ENCODE measurements at regions not wholly inside any gene's neighbourhood (a gene's known extent, or its start where the extent isn't known, plus 50 kb on each side); places are given as distances from the start of the nearest gene placed in this dataset.

DNA sequence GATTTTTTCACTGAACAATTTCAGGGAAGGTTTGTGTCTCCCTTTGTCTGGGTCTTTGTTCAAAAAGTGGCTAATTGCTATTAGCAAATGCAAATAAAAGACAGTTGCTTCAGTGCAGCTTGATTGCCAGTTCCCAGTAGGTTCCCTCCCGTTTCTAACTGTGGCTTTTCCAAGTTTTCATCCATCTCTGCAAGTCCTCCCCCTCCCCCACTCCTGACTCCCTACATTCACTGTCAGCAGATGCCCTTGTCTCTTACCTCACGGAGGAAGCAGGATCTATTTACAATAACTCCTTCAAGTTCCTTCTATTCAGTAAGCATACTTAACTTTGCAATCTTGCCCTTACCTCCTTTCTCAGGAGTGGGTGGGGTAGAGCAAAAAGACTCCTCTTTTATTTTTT is 55.4 kb upstream of the SCEL start:
- H3K27me3 Mint-ChIP-seq, result no peaks in the 10 kb centered on the region
- H3K4me1 Mint-ChIP-seq (ENCODE audit: low read depth), result peaks cover 24% of the 10 kb centered on the region
- no peaks in the 10 kb centered on the region for H3K36me3 Mint-ChIP-seq (ENCODE audit: low read depth)
- H3K4me3 Mint-ChIP-seq, result no peak overlapping the region
- H3K9me3 Mint-ChIP-seq, result no peaks in the 10 kb centered on the region
- no peak for DNase-seq
- H3K27ac Mint-ChIP-seq, result no peak overlapping the region

DNA sequence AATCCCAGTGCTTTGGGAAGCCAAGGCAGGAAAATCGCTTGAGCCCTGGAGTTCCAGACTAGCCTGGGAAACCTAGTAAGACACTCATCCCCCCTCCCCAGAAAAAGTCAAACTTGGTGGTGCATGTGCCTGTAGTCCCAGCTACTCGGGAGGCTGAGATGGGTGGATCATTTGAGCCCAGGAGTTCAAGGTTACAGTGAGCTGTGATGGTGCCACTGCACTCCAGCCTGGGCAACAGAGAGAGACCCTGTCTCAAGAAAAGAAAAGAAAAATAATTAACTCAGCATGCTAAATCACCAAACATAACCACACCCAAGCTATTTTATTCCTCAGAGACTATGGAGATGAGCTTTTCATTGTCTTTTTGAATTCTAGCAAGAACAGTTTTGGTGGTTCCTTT is 56.2 kb upstream of the SCEL start:
- peaks cover 3% of the 10 kb centered on the region for H3K9me3 Mint-ChIP-seq

DNA sequence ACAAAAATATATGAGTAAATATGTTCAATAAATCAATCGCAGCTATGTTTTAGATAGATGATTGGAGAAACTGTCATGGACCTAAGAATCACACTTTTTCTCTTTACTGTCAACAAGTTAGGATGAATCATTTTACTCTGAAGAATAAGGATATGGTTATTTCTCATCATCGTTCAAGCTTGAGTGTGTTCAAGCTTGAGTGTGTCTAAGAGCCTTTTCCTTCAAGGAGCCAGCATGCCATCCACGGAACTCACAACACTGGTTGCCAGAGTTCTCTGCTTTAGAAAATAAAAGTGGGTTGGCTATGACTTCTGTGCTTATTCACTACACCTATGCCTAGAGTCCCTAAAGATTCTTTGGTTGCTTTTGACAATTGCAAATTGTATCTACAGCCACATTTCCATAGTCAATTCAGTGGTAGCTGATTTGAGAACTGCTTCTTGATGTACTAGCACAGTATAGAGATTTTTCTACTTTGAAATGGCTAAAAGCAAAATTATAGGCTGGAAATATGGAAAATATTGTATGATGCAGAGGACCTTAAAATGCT is 58.1 kb upstream of the SCEL start:
- no peaks in the 10 kb centered on the region for H3K27me3 Mint-ChIP-seq
- DNase-seq, result no peak
- H3K36me3 Mint-ChIP-seq (ENCODE audit: low read depth), result no peaks in the 10 kb centered on the region
- peak overlapping the region; percentile 80 for H3K4me3 Mint-ChIP-seq
- H3K27ac Mint-ChIP-seq, result peak overlapping the region; percentile 91
- peaks cover 3% of the 10 kb centered on the region for H3K9me3 Mint-ChIP-seq
- peaks cover 24% of the 10 kb centered on the region for H3K4me1 Mint-ChIP-seq (ENCODE audit: low read depth)

More for the DNA sequence above, 56.2 kb upstream of the SCEL start:
- no peak for DNase-seq
- Mint-ChIP-seq H3K27ac (peak overlapping the region; percentile 8), H3K27me3 (no peaks in the 10 kb centered on the region), H3K36me3 (ENCODE audit: low read depth) (no peaks in the 10 kb centered on the region), H3K4me1 (ENCODE audit: low read depth) (peaks cover 24% of the 10 kb centered on the region), H3K4me3 (no peak overlapping the region)

DNA sequence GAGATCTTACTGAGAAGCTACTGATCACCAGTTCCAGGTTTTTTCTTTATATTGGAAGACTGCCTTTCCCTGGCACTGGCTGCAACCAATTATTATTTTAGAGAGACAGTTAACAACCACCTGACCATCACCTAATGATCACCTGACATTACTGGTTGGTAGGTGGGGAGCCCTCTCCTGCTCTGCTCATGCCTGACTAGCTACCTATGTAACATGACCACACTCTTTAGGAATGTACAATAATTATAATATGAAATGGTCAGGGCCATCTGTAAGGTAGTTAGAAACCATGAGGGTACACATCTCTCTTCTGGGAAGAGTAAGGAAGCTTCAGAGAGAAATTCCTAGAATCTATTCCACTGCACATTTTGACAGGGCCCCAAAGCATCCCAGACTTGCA is 59.0 kb upstream of the SCEL start:
- no peaks in the 10 kb centered on the region for H3K36me3 Mint-ChIP-seq (ENCODE audit: low read depth)
- DNase-seq, result no peak
- no peak overlapping the region for H3K27ac Mint-ChIP-seq
- H3K4me1 Mint-ChIP-seq (ENCODE audit: low read depth), result peaks cover 24% of the 10 kb centered on the region
- H3K9me3 Mint-ChIP-seq, result peaks cover 3% of the 10 kb centered on the region
- H3K4me3 Mint-ChIP-seq, result no peak overlapping the region
- H3K27me3 Mint-ChIP-seq, result no peaks in the 10 kb centered on the region

DNA sequence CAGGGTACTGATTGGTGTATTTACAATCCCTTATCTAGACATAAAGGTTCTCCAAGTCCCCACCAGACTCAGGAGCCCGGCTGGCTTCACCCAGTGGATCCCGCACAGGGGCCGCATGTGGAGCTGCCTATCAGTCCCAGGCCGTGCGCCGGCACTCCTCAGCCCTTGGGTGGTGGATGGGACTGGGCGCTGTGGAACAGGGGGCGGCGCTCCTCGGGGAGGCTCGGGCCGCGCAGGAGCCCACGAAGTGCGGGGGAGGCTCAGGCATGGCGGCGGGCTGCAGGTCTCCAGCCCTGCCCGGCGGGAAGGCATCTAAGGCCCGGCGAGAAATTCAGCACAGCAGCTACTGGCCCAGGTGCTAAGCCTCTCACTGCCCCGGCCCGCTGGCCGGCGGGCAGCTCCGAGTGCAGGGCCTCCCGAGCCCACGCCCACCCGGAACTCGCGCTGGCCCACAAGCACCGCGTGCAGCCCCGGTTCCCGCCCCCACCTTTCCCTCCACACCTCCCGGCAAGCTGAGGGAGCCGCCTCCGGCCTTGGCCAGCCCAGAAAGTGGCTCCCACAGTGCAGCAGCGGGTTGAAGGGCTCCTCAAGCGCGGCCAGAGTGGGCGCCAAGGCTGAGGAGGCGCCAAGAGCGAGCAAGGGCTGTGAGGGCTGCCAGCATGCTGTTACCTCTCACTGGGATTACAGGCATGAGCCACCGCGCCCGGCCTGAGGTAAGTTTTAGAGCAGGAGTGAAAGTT is 60.0 kb upstream of the SCEL start:
- no peak for DNase-seq
- Mint-ChIP-seq H3K4me1 (ENCODE audit: low read depth) (peaks cover 24% of the 10 kb centered on the region), H3K27ac (no peak overlapping the region), H3K36me3 (ENCODE audit: low read depth) (no peaks in the 10 kb centered on the region), H3K27me3 (no peaks in the 10 kb centered on the region), H3K9me3 (peaks cover 3% of the 10 kb centered on the region), H3K4me3 (no peak overlapping the region)

DNA sequence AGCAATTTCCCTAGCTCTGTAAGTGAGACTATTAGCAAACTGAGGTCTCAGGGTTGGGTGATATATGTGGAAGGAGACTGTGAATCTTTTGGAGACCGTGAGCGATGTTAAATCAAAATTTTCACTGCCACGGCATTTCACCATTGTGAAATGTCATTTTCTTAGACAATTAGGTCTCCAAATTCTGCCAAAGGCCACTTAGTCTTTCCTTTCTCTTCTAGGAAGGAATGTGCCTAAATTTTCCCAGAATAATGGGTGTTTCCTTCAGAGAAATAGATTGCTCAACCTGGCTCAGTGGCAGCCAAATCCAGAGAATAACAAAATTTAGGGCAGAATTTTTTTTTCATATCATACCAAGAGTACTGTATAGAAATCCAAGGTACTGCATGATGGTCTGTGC is 64.5 kb upstream of the SCEL start:
- Mint-ChIP-seq H3K36me3 (ENCODE audit: low read depth) (no peaks in the 10 kb centered on the region), H3K4me1 (ENCODE audit: low read depth) (no peaks in the 10 kb centered on the region), H3K27me3 (no peaks in the 10 kb centered on the region), H3K9me3 (peaks cover 3% of the 10 kb centered on the region), H3K27ac (no peak overlapping the region), H3K4me3 (no peak overlapping the region)
- no peak for DNase-seq

DNA sequence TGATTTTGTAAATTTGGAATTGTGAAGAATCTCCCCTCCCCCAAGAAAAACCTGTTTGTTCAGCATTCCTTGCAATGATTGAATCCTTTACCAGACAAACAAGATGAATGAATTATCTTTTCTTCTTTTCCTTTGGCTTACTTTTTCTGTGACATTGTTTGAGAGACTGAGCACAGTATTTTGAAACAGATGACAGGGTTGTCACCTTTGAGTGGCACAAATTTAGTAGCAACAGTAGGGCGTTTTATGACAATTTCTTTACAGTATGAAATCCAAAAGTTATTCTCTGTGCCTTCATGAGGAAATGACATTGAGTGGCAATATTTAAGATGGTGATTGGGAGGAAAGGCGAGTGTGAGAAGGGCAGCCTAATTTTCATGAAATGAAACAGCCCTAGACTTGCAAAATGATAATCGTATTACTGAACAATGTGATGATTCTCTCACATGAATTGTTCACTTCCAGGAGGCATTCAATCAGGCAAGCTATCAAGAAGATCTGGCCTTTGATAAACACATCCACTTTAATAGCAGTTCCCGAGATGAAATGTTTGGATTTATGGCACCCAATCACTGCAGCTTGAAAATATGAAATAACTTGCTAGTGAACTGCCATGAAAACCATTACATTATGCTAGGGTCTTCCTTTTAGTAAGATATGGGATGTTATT is 68.6 kb upstream of the SCEL start:
- Mint-ChIP-seq H3K27me3 (no peaks in the 10 kb centered on the region), H3K27ac (no peak overlapping the region)

DNA sequence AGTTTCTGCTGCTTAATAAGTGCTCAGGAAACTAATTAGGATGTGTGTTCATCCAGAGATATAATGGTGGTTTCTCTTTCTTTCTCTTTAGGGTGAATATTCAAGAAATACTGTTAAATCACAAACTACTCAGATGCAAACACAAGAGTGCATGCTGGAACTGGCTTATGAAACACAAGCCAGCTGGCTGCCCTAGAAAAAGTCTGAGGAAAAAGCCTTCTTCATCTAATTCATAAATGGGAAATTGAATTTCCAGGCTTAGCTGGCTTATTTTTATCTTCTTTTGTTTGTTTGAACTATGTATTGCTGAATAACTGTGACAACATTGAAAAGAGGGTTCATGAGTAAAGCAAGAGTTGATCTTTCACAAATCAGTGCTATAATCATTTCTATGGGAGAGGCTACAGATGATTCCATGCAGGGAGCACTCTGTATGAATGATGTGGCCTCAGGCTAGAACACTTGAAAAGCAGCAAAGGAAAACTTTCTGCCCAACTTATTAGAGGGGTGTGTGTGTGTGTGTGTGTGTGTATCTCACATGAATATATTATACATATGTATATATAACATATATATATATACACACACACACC is 69.8 kb upstream of the SCEL start:
- no peak for DNase-seq
- Mint-ChIP-seq H3K4me3 (no peak overlapping the region), H3K27ac (no peak overlapping the region), H3K36me3 (ENCODE audit: low read depth) (no peaks in the 10 kb centered on the region), H3K27me3 (peaks cover 2% of the 10 kb centered on the region), H3K4me1 (ENCODE audit: low read depth) (no peaks in the 10 kb centered on the region), H3K9me3 (no peaks in the 10 kb centered on the region)

More for the DNA sequence above, 68.6 kb upstream of the SCEL start:
- Mint-ChIP-seq H3K36me3 (ENCODE audit: low read depth) (no peaks in the 10 kb centered on the region), H3K9me3 (no peaks in the 10 kb centered on the region), H3K4me1 (ENCODE audit: low read depth) (no peaks in the 10 kb centered on the region), H3K4me3 (no peak overlapping the region)
- no peak for DNase-seq

DNA sequence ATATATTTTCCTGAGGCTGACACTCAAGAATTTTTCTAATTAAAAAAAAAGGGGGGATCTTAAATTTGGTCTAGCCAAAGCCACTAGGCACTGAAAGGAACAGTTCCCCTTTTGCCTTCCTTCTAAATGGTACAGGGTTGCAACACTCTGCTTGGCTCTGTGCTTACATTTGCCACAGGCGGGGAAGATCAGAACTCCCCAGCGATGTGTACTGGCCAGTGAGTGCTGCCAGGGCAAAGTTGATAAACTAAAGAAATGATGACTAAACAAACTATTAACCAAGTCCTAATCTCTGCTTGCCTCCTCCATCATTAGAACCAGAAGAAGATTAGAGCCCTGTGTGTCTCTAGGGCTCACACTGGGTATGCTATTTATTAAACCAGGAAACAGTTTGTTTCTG is 75.3 kb upstream of the SCEL start:
- Mint-ChIP-seq H3K4me1 (ENCODE audit: low read depth) (no peaks in the 10 kb centered on the region), H3K27me3 (peaks cover 8% of the 10 kb centered on the region), H3K9me3 (no peaks in the 10 kb centered on the region), H3K27ac (no peak overlapping the region), H3K36me3 (ENCODE audit: low read depth) (no peaks in the 10 kb centered on the region), H3K4me3 (no peak overlapping the region)
- no peak for DNase-seq

DNA sequence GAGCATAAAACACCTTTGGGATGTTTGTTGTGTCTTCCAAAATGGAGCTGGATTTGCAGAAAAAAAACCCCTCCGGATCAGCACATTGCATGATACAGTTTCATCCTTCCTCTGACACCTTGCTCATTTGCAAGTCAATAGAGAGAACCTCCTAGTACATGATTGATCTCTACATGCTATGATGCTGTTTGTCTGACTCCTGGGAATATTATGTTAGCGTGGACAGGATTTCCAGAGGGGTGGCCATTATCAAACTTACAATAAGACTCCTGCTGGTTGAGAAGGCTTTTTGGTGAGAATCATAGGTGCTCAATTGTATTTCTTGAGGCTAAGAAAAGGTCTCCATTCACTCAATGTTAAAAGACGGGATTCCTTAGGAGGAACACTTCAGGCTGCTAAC is 75.9 kb upstream of the SCEL start:
- DNase-seq, result no peak
- H3K9me3 Mint-ChIP-seq, result no peaks in the 10 kb centered on the region
- no peak overlapping the region for H3K27ac Mint-ChIP-seq
- no peaks in the 10 kb centered on the region for H3K36me3 Mint-ChIP-seq (ENCODE audit: low read depth)
- H3K4me3 Mint-ChIP-seq, result no peak overlapping the region
- peaks cover 8% of the 10 kb centered on the region for H3K27me3 Mint-ChIP-seq
- H3K4me1 Mint-ChIP-seq (ENCODE audit: low read depth), result no peaks in the 10 kb centered on the region

DNA sequence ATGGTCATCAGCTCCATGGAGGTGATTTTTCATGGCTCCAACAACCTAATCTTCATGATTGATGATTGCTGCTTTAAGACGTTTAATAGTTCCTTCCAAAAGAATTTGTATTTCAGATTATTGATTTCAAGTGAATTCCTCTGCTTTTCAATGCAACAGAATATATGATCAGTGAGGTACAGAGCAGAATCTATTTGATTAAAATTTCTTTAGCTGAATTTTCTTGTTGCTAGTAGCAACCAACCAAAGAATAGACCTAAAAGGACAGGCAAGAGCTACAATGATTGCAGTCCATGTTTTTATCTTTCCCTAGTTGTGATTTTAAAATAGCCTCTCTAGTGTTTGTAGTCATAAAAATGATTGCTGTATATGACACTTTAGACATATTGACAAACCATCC is 76.8 kb upstream of the SCEL start:
- no peaks in the 10 kb centered on the region for H3K4me1 Mint-ChIP-seq (ENCODE audit: low read depth)
- H3K27me3 Mint-ChIP-seq, result peaks cover 8% of the 10 kb centered on the region
- no peak overlapping the region for H3K4me3 Mint-ChIP-seq
- no peak for DNase-seq
- H3K9me3 Mint-ChIP-seq, result no peaks in the 10 kb centered on the region
- no peak overlapping the region for H3K27ac Mint-ChIP-seq
- no peaks in the 10 kb centered on the region for H3K36me3 Mint-ChIP-seq (ENCODE audit: low read depth)

DNA sequence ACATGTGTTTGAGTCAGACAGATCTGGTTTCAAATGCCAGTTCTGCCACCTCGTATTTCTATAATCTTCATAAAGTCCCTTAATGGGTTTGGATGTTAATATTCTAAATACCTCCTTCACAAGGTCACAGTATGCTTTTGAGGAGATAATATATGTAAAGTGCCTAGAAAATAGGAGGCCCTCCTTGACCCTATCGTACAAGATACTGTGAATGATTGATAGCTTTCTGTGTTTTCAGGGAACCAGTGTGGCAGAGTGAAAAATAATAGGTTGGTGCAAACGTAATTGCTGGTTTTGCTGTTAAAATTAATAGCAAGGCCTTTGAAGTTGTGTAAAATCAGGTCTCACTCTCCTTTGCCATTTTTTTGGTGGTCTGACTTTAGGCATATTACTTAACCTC is 77.5 kb upstream of the SCEL start:
- no peak overlapping the region for H3K4me3 Mint-ChIP-seq
- H3K27ac Mint-ChIP-seq, result no peak overlapping the region
- no peaks in the 10 kb centered on the region for H3K4me1 Mint-ChIP-seq (ENCODE audit: low read depth)
- peaks cover 8% of the 10 kb centered on the region for H3K27me3 Mint-ChIP-seq
- no peak for DNase-seq
- no peaks in the 10 kb centered on the region for H3K9me3 Mint-ChIP-seq
- no peaks in the 10 kb centered on the region for H3K36me3 Mint-ChIP-seq (ENCODE audit: low read depth)

DNA sequence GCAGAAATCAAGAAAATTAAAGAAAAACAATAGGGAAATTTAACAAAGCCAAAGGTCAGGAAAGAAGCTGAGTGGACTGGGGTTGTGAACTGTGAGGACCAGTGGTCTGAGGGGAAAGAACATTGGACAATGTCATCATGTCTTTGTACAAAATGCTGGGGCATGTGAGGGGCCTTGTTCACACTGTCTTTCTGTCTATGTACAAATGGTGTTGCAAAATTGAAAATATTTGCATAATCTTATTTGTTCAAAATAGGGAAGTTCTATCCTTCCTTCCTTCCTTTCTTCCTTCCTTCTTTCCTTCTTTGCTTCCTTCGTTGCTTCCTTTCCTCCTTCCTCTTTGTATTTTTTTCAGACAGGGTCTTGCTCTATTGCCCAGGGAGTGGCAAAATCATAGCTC is 79.2 kb upstream of the SCEL start:
- Mint-ChIP-seq H3K27me3 (peaks cover 7% of the 10 kb centered on the region), H3K4me1 (ENCODE audit: low read depth) (no peaks in the 10 kb centered on the region), H3K27ac (no peak overlapping the region), H3K9me3 (no peaks in the 10 kb centered on the region), H3K36me3 (ENCODE audit: low read depth) (no peaks in the 10 kb centered on the region), H3K4me3 (no peak overlapping the region)
- no peak for DNase-seq

DNA sequence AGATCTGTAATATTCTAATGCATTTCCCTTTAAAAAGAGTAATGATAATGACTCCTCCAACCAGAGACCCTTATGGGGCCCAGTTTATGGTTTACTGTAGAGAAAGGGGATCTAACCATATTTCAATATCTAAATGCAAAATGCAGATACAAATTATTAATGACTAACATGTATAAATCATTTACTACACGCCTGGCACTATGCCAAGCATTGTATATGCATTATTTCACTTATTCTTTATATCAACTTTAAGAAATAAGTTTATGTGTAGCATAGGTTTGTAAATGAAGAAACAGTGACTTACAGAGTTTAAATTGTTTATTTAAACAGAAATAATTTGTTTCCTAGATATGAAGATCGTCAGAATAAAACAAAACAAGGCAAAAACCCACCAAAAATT is 86.2 kb upstream of the SCEL start:
- Mint-ChIP-seq H3K4me3 (no peak overlapping the region), H3K4me1 (ENCODE audit: low read depth) (peaks cover 2% of the 10 kb centered on the region), H3K9me3 (no peaks in the 10 kb centered on the region), H3K36me3 (ENCODE audit: low read depth) (no peaks in the 10 kb centered on the region), H3K27me3 (peaks cover 11% of the 10 kb centered on the region), H3K27ac (no peak overlapping the region)
- DNase-seq, result no peak

DNA sequence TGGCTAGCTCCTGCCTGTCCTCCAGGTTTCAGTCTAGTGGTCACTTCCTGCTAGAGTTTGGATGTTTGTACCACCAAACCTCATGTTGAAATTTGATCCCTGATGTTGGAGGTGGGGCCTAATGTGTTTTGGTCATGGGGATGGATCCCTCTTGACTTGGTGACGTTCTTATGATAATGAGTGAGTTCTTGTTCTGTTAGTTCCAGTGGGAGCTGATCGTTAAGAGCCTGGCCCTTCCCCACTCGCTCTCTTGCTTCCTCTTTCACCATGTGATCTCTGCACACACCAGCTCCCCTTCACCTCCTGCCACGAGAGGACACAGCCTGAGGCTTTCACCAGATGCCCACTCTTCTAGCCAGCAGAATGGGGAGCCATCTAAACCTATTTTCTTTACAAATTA is 86.8 kb upstream of the SCEL start:
- Mint-ChIP-seq H3K4me1 (ENCODE audit: low read depth) (peaks cover 4% of the 10 kb centered on the region), H3K27ac (no peak overlapping the region), H3K9me3 (no peaks in the 10 kb centered on the region), H3K36me3 (ENCODE audit: low read depth) (no peaks in the 10 kb centered on the region), H3K27me3 (peaks cover 12% of the 10 kb centered on the region), H3K4me3 (no peak overlapping the region)
- DNase-seq, result no peak
